Left forelimb (tissue), 1 donor: ENCODE measurements at regions not wholly inside any gene's neighbourhood (a gene's known extent, or its start where the extent isn't known, plus 50 kb on each side); places are given as distances from the start of the nearest gene placed in this dataset.

Experiments
- DNase-seq: peaks from one replicate; pipeline ENCODE4 v3.0.0-alpha.2; 2018; ENCODE audit warnings: low spot score

- DNase-seq, result no peak
Observed at GRCh38 chr2:226199555-226199954, 600.1 kb downstream of the IRS1 start.

GRCh38 chr2:226198956-226199355 is 600.7 kb downstream of the IRS1 start:
- no peak for DNase-seq

- no peak for DNase-seq
Observed at GRCh38 chr2:226190479-226191252, 609.0 kb downstream of the IRS1 start.

DNA sequence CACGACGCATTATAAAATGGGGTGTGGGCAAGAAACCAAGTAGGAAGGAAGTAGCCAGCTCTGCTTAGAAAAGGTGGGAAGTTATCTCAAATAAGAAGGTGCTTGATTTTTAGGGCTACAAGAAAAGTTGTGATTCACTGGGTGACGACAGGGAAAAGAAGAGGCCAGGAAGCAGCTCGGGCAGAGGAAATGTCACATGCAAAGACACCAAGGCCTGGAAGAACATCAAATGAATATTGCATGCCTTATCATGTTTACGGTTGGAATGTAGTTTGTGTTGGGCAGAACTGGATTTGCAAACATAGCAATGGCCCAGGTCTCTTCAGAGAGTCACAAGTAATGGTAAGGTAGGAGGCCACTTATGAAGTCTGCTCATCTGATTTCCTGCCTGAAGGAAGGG is 610.6 kb downstream of the IRS1 start:
- DNase-seq, result no peak

DNA sequence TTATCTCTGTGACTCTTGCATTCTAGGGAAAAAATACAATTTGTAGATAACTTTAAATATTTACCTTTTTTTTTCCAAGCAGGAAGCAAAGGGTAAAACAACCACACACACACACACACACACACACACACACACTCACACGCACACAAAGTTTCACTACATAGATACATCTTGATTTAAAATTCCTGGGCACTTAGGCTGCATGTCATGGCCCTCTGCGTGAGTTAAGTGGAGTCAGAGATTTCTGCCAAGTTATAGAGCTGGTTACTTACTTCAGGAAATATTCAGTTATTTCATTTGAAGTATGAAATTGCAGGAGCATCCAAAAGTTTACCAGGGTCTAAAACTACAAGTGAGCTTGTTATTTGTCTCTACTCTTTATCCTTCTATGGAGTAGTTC is 612.0 kb downstream of the IRS1 start:
- DNase-seq, result no peak

DNA sequence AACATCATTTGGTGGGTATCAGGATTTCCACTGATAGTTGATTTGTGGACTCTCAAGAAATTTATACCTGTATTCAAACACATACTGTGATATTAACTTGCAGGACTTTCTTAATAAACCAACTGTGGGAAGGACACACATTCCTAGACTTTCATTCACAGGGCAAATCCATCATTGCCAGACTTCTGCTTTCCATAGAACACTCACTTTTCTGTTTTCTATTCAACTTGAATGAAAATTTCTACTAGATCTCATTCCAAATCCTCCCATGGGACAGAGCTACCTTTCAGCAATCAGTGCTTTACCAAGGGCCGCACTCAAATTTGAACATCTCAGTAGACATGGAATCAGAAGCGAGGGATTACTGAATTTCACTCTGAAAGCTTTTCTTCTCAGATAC is 612.5 kb downstream of the IRS1 start:
- no peak for DNase-seq

DNA sequence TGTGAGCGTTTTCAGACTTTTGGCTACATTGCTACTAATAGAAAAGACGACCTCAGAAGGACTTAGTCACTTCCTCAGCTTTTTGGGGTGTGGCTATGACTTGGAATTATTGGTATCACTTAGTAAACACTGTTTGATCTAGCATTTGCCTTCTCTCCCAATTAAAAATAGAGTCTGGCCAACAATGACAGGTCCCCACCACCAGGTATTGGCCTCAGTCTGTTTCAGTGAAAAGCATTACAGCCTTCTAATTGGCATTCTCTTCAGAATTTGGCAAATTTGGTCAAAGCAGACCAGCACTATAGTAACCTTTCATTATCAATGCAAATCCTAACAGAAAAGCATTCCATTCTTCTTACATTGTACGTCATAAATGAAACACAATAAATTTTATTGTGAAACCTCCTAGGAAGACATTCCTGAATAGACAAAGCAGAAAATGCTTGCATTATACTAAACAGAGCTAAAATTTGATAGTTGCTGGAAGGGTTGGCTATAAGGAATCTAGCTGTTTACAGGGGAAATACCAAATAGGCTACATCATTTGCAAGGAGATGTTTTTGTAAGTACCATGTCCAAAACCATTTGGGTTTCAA is 613.9 kb downstream of the IRS1 start:
- DNase-seq, result no peak

DNA sequence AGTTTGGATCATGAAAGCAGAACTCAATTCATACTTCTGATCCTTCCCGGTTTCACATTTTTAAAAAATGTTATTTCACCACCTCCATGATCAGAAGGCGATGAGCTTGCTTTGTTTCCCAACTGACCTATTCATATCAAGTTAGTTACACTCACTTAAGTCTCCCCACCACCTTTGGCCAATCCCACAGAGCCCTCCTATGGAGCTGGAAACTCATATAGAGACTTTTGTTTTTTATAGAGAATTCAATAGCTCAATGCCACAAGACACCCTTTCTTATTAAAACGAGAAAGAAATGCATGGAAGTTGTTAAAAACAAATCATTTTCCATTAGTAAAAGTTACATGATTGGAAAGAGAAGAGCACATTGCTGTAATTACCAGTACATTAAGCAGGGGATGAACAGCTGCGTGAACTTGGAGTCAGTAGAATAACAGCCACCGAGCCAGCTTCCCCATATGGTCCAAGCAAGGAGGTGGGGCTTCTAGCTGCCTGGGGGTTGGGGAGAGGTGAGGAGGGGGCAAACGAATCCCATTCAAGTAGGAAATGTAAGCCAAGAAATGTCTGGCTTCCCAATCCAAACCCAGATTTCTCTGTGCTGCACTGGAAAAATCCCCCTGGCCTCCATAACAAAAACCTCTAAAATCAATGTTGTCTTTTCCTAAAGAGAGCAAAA is 614.5 kb downstream of the IRS1 start:
- peak; percentile 86 for DNase-seq

DNA sequence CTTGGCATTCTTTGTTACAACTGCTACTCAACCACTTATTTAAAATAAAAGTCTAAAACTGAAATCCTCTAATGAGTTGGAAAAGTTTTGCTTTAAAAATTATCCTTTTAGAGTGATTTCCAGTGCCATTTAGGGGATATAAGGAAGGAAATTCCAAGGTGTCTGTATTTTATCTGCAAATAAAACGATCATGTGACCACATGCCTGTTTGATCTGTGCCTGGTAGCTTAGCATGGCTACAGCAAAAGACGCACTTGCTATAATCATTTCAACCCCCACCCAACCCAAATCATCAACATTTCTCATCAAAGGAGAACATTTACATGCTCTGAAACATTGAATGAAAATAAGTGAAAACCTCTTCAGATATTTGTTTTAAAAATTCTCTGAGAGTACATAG is 615.1 kb downstream of the IRS1 start:
- no peak for DNase-seq

GRCh38 chr2:226183550-226183949 is 616.1 kb downstream of the IRS1 start:
- no peak for DNase-seq

DNA sequence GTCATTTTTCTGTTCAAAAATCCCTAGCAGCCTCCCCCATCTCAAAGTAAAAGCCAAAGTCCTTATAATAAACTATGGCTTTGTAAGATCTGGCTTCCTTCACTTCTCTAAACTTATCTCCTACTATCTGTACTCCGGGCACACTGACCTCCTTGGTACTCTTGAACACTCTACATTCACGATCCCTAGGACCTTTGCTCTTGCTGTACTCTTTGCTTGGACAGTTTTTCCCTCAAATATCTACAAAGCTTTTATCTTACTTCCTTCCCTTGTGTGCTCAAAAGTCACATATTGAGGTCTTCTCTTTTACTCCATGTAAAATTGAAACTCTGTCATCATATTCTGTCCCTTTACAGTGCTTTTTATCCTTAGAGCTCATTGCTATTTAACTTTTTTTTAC is 616.6 kb downstream of the IRS1 start:
- DNase-seq, result no peak

DNA sequence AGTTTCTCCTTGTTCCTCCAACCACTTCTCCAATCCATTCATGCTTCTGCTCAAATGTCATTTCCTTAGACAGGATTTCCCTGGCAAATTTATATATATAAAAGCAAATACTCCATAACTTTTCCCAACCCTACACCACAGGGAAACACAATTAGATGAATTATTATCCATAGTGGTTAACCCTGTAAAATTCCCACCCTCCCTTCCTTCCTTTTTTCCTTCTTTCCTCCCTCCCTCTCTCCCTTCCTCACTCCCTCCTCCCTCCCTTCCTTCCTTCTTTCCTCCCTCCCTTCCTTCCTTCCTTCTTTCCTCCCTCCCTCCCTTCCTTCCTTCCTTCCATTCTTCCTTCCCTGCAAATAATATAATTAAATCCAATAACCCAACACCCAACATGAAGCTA is 617.7 kb downstream of the IRS1 start:
- DNase-seq, result no peak

GRCh38 chr2:226180281-226180884 is 619.2 kb downstream of the IRS1 start:
- no peak for DNase-seq

DNA sequence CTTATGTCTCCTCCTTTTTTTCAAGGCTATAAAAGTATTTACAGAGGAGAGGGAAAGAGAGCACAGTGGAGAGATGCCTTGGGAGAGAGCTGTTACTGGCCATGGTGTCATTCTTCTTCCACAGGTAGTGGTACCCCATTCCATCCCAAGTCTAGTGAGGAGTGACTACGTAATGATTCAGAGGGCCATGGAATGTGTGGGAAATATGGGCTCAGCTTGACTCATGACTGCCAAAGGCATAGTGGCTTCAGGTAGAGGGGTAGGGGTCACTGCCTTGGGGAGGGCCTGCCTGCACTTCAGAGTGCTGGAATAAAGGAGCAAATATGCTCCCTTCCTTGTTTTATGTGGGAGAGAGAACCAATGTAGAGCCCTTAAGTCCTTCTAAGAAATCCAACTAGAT is 620.6 kb downstream of the IRS1 start:
- DNase-seq, result no peak

DNA sequence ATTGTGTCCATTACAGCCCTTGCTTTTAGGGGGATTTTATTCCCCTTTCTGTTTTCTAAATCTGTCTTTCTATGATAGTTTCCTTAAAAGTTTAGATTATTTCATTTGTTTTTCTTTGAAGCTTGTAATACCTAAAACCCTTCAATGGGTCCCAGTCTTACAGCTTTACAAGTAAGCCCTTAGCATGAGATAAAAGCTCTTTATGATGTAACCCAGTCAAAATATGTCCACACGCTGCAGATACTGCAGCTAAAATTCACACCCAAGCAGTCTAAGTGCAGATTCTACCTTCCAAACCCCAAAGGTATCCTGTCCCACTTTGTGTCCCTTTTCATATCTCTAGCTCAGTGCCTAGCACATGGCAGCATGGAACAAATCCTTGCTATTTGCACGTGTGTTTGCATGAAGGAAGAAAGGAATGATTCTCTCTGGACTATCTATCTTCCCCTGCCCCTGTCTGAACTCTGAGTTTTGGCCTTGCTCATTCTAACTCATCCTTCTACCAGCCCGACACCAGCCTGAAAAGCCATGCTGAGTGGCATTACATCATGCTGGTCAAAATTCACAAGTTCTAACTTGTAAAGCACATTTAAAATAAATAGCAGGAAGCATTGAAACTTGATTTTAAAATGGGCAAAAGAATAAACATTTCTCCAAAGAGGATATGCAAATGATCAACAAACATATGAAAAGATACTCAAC is 623.2 kb downstream of the IRS1 start:
- DNase-seq, result no peak

DNA sequence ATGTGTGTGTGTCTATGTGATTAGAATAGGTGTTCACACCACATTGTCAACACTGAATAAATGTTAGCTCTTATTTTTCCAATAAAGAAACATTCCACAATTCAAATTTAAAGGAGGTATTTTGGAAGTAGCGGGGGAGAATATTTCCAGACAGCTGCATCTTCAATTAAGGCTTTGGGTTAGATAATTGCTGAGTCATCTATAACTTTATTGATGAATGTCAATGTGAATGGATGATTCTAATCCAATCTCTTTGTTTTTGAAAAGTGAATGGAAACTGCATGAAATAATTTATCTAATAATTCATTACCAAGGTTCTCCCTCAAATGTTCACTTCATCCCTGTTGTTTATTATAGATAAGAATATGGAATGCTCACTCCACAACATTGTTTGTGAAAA is 625.2 kb downstream of the IRS1 start:
- no peak for DNase-seq

DNA sequence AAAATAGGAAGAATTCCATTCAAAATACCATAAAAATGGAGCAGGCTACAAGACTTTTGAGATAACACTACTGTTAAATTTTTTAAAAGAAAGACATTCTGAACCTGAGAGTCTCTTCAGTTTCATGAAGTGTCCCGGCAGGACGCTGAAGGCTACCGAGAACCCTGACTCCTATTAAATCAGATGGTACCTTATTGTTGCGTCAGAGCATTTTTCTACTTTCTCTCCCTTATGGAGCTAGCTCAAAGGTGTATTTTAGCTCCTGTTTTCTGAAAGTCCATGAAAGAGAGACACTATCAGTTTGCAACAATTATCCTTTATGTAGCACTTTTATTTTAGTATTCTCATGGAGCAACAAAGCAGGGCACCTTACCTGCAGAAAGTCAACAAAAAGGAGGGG is 626.7 kb downstream of the IRS1 start:
- no peak for DNase-seq

GRCh38 chr2:226172309-226172708 is 627.3 kb downstream of the IRS1 start:
- no peak for DNase-seq

- no peak for DNase-seq
Observed at GRCh38 chr2:226169751-226170581, 629.7 kb downstream of the IRS1 start.

- no peak for DNase-seq
Observed at GRCh38 chr2:226168496-226169160, 631.0 kb downstream of the IRS1 start.

GRCh38 chr2:226164512-226164911 is 635.1 kb downstream of the IRS1 start:
- no peak for DNase-seq
